H54 (cell line): ENCODE measurements at regions not wholly inside any gene's neighbourhood (a gene's known extent, or its start where the extent isn't known, plus 50 kb on each side); places are given as distances from the start of the nearest gene placed in this dataset.

Experiments used
- DNase-seq: peaks from one replicate; pipeline ENCODE4 v3.0.0; 2011; ENCODE audit warnings: low spot score, mixed read lengths; ENCODE audit not compliant: insufficient read length
- FAIRE-seq: peaks from 3 replicates; lab custom pipeline; 2011; peaks lifted over from hg19 to GRCh38; lab: Jason Lieb, UNC
- POLR2A ChIP-seq: IDR thresholded peaks from 2 replicates; pipeline ENCODE4 v1.6.1; 2011; ENCODE audit warnings: low read depth, mild to moderate bottlenecking, low read length

DNA sequence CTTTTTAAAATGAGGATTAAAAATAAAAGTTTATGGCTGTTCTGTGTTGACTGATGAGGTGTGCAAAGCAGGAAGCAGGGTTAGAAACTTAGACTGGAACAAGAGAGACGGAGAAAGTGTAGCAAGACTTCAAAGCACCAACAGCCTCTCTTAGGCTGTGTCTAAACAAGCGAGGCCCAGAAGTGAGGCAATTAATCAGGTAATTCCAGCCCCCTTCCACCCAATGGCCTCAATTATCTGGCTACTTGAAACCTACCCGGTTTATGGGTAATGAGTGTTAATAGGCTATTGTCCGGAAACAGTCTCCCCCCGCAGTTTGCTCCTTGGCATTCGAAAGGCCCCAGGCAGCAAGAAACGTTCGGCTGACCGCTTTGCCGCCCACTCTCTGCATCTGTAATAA lies 171.7 kb upstream of the MYCN start:
- no peak for TF ChIP-seq POLR2A
- FAIRE-seq (no peak), DNase-seq (no peak)

DNA sequence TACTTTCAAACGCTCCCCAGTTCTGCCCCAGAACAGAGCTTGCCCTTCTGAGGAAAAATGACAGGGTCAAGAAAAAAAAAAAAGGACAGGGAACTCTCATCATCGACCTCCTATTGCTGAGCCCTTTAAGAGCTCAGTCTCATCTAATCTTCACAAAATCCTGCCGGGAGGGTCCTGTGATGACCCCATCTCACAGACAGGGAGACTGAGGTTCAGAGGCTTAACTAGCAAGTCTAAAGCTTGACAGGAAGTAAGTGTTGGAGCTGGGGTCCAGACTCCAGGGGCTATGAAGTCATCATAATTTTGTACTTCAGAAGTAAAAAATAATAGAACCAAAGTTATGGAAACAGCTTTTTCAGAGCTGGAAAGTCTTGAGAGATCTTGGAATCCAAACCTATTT lies 171.1 kb upstream of the MYCN start:
- no peak for FAIRE-seq

DNA sequence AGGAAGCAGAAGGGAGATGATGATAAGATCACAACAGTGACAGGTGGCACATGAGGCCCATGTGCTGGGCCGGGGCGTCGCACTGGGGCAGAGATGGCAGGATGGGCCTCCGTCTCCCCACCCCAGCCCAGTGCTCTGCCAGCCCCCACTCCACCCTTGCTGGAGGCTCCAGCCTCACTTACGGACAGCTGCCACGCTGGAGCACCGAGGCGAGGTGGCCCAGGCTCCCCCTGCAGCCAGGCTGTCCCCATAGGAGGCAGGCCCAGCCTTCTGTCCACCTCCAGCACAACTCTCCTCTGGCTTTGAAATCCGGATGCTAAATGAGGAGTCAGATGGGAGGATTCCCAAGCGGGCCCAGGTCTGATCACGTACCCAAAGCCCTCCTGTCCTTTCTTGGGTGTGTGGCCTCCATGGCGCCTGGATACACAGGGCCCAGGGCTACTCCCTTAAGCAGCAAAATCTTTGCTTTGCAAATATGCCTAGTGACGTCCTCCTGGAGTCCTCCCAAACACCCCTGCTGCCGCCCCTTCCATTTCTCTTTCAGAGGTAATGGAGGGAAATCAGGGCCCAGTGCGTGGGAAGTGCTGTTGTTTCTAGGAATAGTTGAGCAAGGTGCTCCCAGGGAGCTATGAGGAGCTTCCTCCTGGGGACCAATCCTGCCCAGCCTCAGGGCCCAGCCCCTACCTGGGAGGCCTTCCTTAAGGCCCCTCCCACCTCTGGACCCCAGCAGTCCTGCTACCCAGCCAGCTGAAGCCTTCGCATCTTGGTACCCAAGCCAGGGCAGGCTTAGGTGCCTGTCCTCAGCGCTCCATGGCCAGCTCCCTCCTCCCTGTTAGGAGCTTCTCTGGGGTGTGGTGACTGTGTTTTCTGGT lies 170.4 kb upstream of the MYCN start:
- no peak for FAIRE-seq
- no peak for DNase-seq
- no peak for TF ChIP-seq POLR2A

More for the DNA sequence above, 171.1 kb upstream of the MYCN start:
- DNase-seq = no peak
- no peak for TF ChIP-seq POLR2A

DNA sequence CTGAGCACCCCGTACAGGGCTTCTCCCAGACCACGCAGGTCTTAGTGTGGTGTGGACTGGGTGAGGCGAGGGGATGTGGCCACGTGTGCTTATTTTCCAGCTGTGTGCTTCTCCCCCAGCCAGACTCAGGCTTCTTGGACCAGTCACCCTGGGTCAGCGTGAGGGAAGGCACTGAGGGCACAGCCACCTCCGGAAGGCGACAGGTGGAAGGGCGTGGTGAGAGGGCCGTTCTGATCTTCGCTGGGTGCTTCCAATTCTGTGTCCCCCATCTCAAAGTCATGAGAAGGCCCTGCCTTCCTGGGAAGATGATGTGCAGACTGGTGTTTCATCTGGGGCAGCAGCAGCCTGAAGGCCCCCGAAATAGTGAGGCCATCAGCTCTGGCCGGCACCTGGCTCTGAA lies 169.7 kb upstream of the MYCN start:
- TF ChIP-seq POLR2A = no peak
- FAIRE-seq = no peak

DNA sequence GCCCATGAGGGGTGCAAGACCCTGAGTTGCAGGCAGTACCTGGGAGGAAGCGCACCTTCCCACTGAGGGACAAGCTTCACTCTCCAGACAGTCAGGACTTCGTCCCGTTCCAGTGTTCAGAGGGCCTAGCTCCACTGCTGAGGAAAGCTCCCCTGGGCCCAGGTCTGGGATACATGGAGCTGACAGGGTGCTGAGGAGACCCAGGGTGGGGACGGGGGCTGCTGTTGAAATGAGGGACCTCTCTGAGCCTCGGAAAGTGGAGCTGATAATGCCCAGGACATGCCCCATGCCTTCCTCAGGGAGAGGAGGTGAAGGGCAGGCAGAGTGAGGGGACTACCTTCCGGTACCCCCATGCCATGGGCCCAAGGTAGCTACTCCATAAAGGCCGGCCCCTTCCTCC lies 169.2 kb upstream of the MYCN start:
- no peak for DNase-seq
- FAIRE-seq = no peak
- no peak for TF ChIP-seq POLR2A

More for the DNA sequence above, 169.7 kb upstream of the MYCN start:
- no peak for DNase-seq

DNA sequence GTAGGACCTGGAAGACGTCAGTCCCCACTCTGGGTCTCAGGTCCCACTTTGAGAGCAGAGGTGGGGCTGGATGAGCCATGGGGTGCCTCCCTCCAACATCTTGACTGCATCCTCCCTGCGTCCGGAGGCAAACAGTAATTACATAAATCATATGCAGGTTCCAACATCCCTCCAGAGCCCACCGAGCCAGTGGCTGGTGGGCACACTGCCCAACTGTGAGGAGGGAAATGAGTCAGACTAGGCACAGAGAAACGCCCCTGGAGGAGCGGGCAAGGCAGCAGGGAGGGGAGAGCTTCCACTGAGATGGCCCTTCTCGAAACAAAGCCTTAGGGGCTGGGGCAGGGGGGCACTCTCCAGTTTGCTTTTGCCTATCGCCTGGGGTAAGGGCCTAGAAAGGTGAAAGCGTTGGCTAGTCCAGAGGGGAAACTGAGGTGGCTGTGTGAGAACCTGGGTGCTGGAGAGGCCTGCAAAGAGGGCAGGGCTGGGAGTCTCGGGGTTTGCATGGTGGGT lies 168.2 kb upstream of the MYCN start:
- FAIRE-seq (no peak), DNase-seq (no peak)
- no peak for TF ChIP-seq POLR2A

DNA sequence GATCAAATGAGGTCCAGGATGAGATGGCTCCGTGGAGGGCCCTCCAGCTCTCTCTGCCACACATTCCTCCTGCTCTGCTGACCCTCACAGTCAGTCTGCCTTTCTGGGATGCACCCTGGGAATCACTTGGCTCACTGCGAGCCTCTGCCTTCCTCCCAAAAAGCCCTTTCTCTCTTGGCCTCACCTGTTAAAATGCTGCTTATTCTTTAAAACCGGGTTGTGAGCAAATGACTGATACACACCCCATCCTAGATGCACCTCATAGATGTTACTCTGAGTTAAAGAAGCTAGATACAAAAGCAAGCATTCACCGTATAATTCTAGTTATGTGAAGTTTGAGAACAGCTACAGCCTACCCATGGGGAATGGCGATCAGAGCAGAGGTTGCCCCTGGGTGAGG lies 167.7 kb upstream of the MYCN start:
- no peak for TF ChIP-seq POLR2A
- DNase-seq (no peak), FAIRE-seq (no peak)

DNA sequence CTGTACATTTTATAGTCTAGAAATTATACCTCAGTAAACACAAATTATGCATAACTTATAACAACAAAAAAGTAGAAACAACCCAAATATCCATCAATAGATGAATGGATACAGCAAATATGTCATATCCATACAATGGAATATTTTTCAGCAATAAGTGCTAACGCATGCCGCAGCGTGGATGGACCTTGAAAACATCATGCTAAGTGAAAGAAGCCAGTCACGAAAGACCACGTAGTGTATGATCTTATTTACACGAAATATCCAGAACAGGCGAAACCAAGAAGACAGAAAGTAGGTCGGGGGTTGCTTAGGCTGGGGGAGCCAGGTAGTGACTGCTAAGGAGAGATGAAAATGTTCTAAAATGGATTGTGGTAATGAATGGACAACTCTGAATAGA lies 167.1 kb upstream of the MYCN start:
- FAIRE-seq = no peak
- DNase-seq = no peak
- TF ChIP-seq POLR2A = no peak

DNA sequence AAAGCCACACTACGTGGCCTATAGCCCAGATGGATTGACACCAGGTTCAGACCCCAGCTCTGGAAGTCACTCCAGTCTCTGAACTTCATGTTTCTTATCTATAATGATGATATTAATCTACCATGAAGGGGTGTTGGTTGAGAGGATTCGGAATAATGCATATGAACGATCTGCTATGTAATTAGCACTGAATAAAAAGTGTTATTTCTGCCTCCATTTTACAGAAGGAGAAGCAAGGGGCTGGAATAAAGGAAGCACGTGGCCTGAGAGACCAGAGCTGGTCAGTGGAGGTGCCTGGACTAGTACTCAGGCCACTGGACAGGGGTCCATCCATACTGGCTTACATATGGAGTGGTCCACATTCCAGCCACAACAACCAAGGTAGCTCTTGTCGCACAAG lies 166.5 kb upstream of the MYCN start:
- FAIRE-seq (no peak), DNase-seq (no peak)
- no peak for TF ChIP-seq POLR2A

DNA sequence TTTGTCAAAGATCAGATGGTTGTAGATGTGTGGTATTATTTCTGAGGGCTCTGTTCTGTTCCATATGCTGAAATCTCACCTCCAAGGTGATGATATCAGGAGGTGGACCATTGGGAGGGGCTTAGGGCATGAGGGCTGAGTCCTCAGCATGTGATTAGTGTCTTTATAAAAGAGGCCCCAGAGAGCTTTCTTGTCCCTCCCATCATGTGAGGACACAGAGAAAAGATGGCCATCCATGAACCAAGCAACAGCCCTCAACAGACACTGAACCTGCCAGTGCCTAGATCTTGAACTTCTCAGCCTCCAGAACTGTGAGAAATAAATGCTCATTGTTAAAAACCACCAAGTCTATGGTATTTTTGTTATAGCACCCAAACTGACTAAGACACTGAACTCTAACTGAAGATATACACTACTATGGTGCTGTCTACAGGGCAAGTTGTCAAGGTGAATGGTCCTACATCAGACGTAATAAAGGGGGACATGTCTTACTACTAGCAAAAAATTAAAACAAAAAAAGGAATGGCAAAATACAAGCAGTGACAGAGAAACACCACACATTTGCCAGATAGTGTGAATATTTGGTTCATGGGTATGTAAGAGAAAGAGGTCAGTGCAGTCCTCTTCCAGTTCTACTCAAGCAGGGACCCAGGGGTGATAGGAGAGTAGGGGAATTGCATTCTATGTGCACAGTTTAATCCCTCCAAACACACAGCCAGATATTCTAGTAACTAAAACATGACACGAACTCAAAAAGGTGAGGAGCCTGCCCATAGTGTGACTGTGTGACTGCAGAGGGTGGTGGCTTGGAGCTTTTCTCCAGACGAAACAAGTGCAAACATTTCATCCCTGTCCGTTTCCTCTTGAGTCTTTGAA lies 164.4 kb upstream of the MYCN start:
- TF ChIP-seq POLR2A = no peak
- no peak for DNase-seq
- FAIRE-seq = no peak

DNA sequence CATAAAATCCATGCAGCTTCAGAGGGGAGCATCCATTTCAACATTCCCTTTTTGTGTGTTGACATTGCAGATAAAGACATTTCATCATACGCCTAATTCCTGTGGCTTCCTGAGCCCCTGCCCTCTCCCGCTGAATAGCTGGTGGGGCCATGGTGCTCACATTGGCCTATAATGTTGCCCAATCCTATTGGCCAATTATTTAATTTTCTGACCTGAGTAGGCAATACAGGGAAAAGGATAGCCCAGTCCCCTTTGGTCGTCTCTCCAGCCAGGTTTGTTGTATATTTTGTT lies 163.8 kb upstream of the MYCN start:
- TF ChIP-seq POLR2A = no peak
- FAIRE-seq (no peak), DNase-seq (no peak)

DNA sequence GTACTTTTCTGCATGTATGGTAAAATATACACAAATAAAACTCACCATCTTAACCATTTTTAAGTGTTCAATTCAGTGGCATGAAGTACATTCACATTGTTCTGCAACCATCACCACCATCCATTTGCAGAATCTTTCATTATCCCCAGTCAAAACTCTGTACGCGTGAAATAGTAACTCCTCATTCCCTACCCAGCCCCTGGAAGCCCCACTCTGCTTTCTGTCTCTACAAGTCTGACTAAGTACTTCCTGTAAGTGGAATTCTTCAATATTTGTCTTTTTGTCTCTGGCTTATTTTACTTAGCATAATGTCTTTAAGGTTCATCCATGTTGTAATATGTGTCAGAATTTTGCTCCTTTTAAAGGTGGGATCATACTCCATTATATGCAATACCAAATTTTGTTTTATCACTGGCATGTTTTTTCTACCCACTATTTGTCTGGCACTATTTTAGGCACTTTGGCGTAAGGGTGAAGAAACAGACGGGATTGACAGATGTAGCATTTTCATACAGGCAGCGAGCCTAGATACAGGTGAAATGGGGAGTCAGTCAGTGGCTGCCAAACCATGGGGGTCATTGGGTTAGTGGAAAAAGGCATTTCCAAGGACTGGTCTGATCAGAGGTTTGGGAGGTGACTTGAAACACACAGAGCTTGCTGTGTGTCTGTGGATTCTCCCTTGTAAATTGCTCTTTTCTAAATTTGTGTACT lies 163.2 kb upstream of the MYCN start:
- no peak for DNase-seq
- no peak for TF ChIP-seq POLR2A
- FAIRE-seq = no peak

DNA sequence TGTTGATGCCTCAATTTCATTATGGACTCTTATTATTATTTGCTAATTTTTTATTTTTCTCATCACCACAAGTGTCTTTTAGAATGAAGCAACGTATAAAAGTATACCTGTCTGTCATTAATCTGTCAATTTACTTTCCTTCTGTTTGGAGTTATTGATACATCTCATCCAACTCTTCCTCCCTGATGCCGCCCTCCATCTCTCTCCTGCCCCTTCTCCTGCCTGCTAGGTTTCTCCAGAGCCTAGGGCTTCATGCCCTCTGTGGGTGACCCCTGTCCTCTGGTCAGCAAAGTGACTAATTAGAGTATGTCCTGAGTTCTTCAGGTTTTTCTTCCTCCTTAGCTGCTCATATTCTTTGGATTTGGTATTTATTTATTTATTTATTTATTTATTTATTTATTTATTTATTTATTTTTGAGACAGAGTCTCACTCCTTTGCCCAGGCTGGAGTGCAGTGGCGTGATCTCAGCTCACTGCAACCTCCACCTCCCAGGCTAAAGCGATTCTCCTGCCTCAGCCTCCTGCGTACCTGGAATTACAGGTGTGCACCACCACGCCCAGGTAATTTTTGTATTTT lies 162.5 kb upstream of the MYCN start:
- TF ChIP-seq POLR2A = no peak
- FAIRE-seq = no peak

DNA sequence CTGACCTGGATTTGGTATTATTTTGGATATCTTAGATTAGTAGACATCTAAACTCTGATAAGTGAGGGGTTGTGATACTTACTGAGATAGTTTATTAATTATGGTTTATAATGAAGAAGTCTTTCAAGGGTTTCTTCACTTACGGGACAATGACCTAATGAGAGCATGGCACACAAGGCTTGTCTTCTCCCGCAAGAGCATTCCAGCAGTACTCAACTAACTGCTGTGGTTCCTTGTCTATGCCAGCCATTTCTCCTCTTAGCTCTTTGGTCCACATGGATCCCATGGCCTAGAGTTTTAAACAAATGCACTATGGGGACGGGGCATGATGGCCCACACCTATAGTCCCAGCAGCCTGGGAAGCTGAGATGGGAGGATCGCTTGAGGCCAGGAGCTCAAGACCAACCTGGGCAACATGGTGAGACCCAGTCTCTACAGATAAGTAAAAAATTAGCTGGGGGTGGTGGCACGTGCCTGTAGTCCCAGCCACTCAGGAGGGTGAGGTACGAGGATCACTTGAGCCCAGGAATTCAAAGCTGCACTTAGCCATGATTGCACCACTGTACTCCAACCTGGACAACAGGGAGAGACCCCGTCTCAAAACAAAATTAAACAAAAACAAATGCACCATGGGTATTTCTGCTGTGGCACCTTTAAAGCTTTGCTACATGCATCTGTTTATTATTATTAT lies 161.7 kb upstream of the MYCN start:
- FAIRE-seq (no peak), DNase-seq (no peak)
- TF ChIP-seq POLR2A = no peak

More for the DNA sequence above, 162.5 kb upstream of the MYCN start:
- no peak for DNase-seq
